ENCODE measurements at regions not wholly inside any gene's neighbourhood (a gene's known extent, or its start where the extent isn't known, plus 50 kb on each side); places are given as distances from the start of the nearest gene placed in this dataset.

GRCh38 chr2:53600815-53601214 is 166.8 kb upstream of the CHAC2 start:
- TF ChIP-seq, protein P1, sequence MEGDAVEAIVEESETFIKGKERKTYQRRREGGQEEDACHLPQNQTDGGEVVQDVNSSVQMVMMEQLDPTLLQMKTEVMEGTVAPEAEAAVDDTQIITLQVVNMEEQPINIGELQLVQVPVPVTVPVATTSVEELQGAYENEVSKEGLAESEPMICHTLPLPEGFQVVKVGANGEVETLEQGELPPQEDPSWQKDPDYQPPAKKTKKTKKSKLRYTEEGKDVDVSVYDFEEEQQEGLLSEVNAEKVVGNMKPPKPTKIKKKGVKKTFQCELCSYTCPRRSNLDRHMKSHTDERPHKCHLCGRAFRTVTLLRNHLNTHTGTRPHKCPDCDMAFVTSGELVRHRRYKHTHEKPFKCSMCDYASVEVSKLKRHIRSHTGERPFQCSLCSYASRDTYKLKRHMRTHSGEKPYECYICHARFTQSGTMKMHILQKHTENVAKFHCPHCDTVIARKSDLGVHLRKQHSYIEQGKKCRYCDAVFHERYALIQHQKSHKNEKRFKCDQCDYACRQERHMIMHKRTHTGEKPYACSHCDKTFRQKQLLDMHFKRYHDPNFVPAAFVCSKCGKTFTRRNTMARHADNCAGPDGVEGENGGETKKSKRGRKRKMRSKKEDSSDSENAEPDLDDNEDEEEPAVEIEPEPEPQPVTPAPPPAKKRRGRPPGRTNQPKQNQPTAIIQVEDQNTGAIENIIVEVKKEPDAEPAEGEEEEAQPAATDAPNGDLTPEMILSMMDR (IDR thresholded peaks at IDR 0.05) = no peak
- TF ChIP-seq POLR2A (IDR thresholded peaks at IDR 0.05) = no peak

Data from right lobe of liver (tissue), 4 donors.